ENCODE measurements at regions not wholly inside any gene's neighbourhood (a gene's known extent, or its start where the extent isn't known, plus 50 kb on each side); places are given as distances from the start of the nearest gene placed in this dataset.

- H2AFZ ChIP-seq (ENCODE audit: insufficient read depth, low read length, poor library complexity): no peak overlapping the region
- WGBS (ENCODE audit: extremely low coverage, insufficient coverage, insufficient read length): no CpG with 5 or more reads among the region's 6 CpGs
Observed at GRCh38 chr1:199096591-199096990, 457.8 kb downstream of the PTPRC start.

DNA sequence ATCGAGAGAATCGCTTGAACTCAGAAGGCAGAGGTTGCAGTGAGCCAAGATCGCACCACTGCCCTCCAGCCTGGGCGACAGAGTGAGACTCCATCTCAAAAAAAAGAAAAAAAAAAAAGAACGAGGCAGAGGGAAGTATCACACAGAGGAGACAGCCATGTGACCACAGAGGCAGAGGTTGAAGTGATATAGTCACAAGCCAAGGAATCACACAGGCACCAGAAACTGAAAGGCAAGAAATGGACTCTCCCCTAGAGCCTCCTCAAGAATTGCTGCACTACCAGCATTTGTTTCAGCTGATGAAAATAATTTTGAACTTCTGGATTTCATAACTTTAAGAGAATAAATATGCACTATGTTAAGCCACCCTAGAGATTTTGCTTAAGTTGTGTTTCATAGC lies 459.6 kb downstream of the PTPRC start:
- Histone ChIP-seq H2BK5ac (ENCODE audit: low read depth, low read length, poor library complexity) (no peak overlapping the region), H3K23ac (ENCODE audit: low read length) (no peak overlapping the region), H4K12ac (ENCODE audit: low read depth, low read length) (no peak overlapping the region), H3K4ac (ENCODE audit: low read depth, low read length) (no peak overlapping the region), H3K4me2 (ENCODE audit: low read length) (no peak overlapping the region), H3K79me2 (ENCODE audit: control insufficient read depth, insufficient read depth, low read length, poor library complexity) (no peaks in the 10 kb centered on the region), H3K79me1 (ENCODE audit: low read length) (no peaks in the 10 kb centered on the region), H3K9me3 (ENCODE audit: insufficient read depth, low read depth, low read length) (peaks cover 2% of the 10 kb centered on the region), H2AFZ (ENCODE audit: insufficient read depth, low read length, poor library complexity) (no peak overlapping the region), H2BK120ac (ENCODE audit: insufficient read depth, low read length, poor library complexity) (no peak overlapping the region), H3K4me1 (ENCODE audit: control insufficient read depth in 1 of 2, insufficient read depth in 2 of 2, low read length in 2 of 2) (no peaks in the 10 kb centered on the region), H2BK12ac (ENCODE audit: low read length) (no peak overlapping the region), H2AK5ac (ENCODE audit: low read length) (no peak overlapping the region), H4K91ac (ENCODE audit: low read depth, low read length) (no peak overlapping the region), H3K36me3 (ENCODE audit: control insufficient read depth in 1 of 2, insufficient read depth in 2 of 2, low read length in 2 of 2) (no peaks in the 10 kb centered on the region), H3K27ac (ENCODE audit: low read depth, low read length) (no peak overlapping the region), H4K8ac (ENCODE audit: low read depth, low read length) (no peak overlapping the region), H3K18ac (ENCODE audit: low read length) (no peak overlapping the region), H3K27me3 (ENCODE audit: insufficient read depth, low read length) (no peaks in the 10 kb centered on the region), H3K14ac (ENCODE audit: low read length) (no peak overlapping the region), H3K9ac (ENCODE audit: low read length) (no peak overlapping the region), H3K4me3 (ENCODE audit: low read depth, low read length) (no peak overlapping the region)
- no CpG with 5 or more reads among the region's 5 CpGs for WGBS (ENCODE audit: extremely low coverage, insufficient coverage, insufficient read length)
- DNase-seq: no peak

More at GRCh38 chr1:199096591-199096990, 457.8 kb downstream of the PTPRC start:
- Histone ChIP-seq H3K4me2 (ENCODE audit: low read length) (no peak overlapping the region), H3K9me3 (ENCODE audit: insufficient read depth, low read depth, low read length) (peaks cover 2% of the 10 kb centered on the region), H3K4me1 (ENCODE audit: control insufficient read depth in 1 of 2, insufficient read depth in 2 of 2, low read length in 2 of 2) (no peaks in the 10 kb centered on the region), H3K9ac (ENCODE audit: low read length) (no peak overlapping the region), H3K4me3 (ENCODE audit: low read depth, low read length) (no peak overlapping the region), H2BK120ac (ENCODE audit: insufficient read depth, low read length, poor library complexity) (no peak overlapping the region), H3K79me2 (ENCODE audit: control insufficient read depth, insufficient read depth, low read length, poor library complexity) (no peaks in the 10 kb centered on the region), H4K12ac (ENCODE audit: low read depth, low read length) (no peak overlapping the region), H4K91ac (ENCODE audit: low read depth, low read length) (no peak overlapping the region), H3K27ac (ENCODE audit: low read depth, low read length) (peak overlapping the region; percentile 12), H3K23ac (ENCODE audit: low read length) (no peak overlapping the region), H3K27me3 (ENCODE audit: insufficient read depth, low read length) (no peaks in the 10 kb centered on the region), H2BK12ac (ENCODE audit: low read length) (no peak overlapping the region), H3K36me3 (ENCODE audit: control insufficient read depth in 1 of 2, insufficient read depth in 2 of 2, low read length in 2 of 2) (no peaks in the 10 kb centered on the region), H4K8ac (ENCODE audit: low read depth, low read length) (no peak overlapping the region), H2AK5ac (ENCODE audit: low read length) (no peak overlapping the region), H2BK5ac (ENCODE audit: low read depth, low read length, poor library complexity) (no peak overlapping the region), H3K18ac (ENCODE audit: low read length) (no peak overlapping the region), H3K14ac (ENCODE audit: low read length) (no peak overlapping the region), H3K79me1 (ENCODE audit: low read length) (no peaks in the 10 kb centered on the region), H3K4ac (ENCODE audit: low read depth, low read length) (no peak overlapping the region)
- DNase-seq: peak; percentile 37 to 84

GRCh38 chr1:199101139-199101538 lies 462.3 kb downstream of the PTPRC start:
- no peak overlapping the region for H2BK120ac ChIP-seq (ENCODE audit: insufficient read depth, low read length, poor library complexity)
- no peak overlapping the region for H2AFZ ChIP-seq (ENCODE audit: insufficient read depth, low read length, poor library complexity)
- H4K8ac ChIP-seq (ENCODE audit: low read depth, low read length): no peak overlapping the region
- H3K9me3 ChIP-seq (ENCODE audit: insufficient read depth, low read depth, low read length): peaks cover 2% of the 10 kb centered on the region
- no peak overlapping the region for H2BK5ac ChIP-seq (ENCODE audit: low read depth, low read length, poor library complexity)
- no peak overlapping the region for H3K9ac ChIP-seq (ENCODE audit: low read length)
- WGBS (ENCODE audit: extremely low coverage, insufficient coverage, insufficient read length): no CpG with 5 or more reads among the region's 5 CpGs
- no peak overlapping the region for H2BK12ac ChIP-seq (ENCODE audit: low read length)
- H3K4me3 ChIP-seq (ENCODE audit: low read depth, low read length): no peak overlapping the region
- no peak overlapping the region for H3K23ac ChIP-seq (ENCODE audit: low read length)
- H3K18ac ChIP-seq (ENCODE audit: low read length): no peak overlapping the region
- no peak overlapping the region for H3K14ac ChIP-seq (ENCODE audit: low read length)
- no peak overlapping the region for H4K91ac ChIP-seq (ENCODE audit: low read depth, low read length)
- H3K27me3 ChIP-seq (ENCODE audit: insufficient read depth, low read length): no peaks in the 10 kb centered on the region
- H3K36me3 ChIP-seq (ENCODE audit: control insufficient read depth in 1 of 2, insufficient read depth in 2 of 2, low read length in 2 of 2): no peaks in the 10 kb centered on the region
- H3K79me1 ChIP-seq (ENCODE audit: low read length): no peaks in the 10 kb centered on the region
- DNase-seq: no peak
- no peak overlapping the region for H3K27ac ChIP-seq (ENCODE audit: low read depth, low read length)
- no peak overlapping the region for H3K4ac ChIP-seq (ENCODE audit: low read depth, low read length)
- H3K4me1 ChIP-seq (ENCODE audit: control insufficient read depth in 1 of 2, insufficient read depth in 2 of 2, low read length in 2 of 2): no peaks in the 10 kb centered on the region
- H4K12ac ChIP-seq (ENCODE audit: low read depth, low read length): no peak overlapping the region
- H2AK5ac ChIP-seq (ENCODE audit: low read length): no peak overlapping the region
- no peaks in the 10 kb centered on the region for H3K79me2 ChIP-seq (ENCODE audit: control insufficient read depth, insufficient read depth, low read length, poor library complexity)
- no peak overlapping the region for H3K4me2 ChIP-seq (ENCODE audit: low read length)

- H3K4ac ChIP-seq (ENCODE audit: low read depth, low read length): no peak overlapping the region
Observed at GRCh38 chr1:199101635-199102034, 462.8 kb downstream of the PTPRC start.

More at GRCh38 chr1:199101635-199102034, 462.8 kb downstream of the PTPRC start:
- Histone ChIP-seq H3K4me2 (ENCODE audit: low read length) (no peak overlapping the region), H2AFZ (ENCODE audit: insufficient read depth, low read length, poor library complexity) (no peak overlapping the region), H3K36me3 (ENCODE audit: control insufficient read depth in 1 of 2, insufficient read depth in 2 of 2, low read length in 2 of 2) (no peaks in the 10 kb centered on the region), H3K79me2 (ENCODE audit: control insufficient read depth, insufficient read depth, low read length, poor library complexity) (no peaks in the 10 kb centered on the region), H3K27ac (ENCODE audit: low read depth, low read length) (no peak overlapping the region), H2BK12ac (ENCODE audit: low read length) (no peak overlapping the region), H4K12ac (ENCODE audit: low read depth, low read length) (no peak overlapping the region), H3K14ac (ENCODE audit: low read length) (no peak overlapping the region), H3K18ac (ENCODE audit: low read length) (no peak overlapping the region), H4K91ac (ENCODE audit: low read depth, low read length) (no peak overlapping the region), H3K4me3 (ENCODE audit: low read depth, low read length) (no peak overlapping the region), H3K9ac (ENCODE audit: low read length) (no peak overlapping the region), H2BK120ac (ENCODE audit: insufficient read depth, low read length, poor library complexity) (no peak overlapping the region), H3K27me3 (ENCODE audit: insufficient read depth, low read length) (no peaks in the 10 kb centered on the region), H2AK5ac (ENCODE audit: low read length) (no peak overlapping the region), H2BK5ac (ENCODE audit: low read depth, low read length, poor library complexity) (no peak overlapping the region), H3K4me1 (ENCODE audit: control insufficient read depth in 1 of 2, insufficient read depth in 2 of 2, low read length in 2 of 2) (no peaks in the 10 kb centered on the region), H3K79me1 (ENCODE audit: low read length) (no peaks in the 10 kb centered on the region), H3K23ac (ENCODE audit: low read length) (no peak overlapping the region), H3K9me3 (ENCODE audit: insufficient read depth, low read depth, low read length) (peaks cover 2% of the 10 kb centered on the region), H4K8ac (ENCODE audit: low read depth, low read length) (no peak overlapping the region)
- WGBS (ENCODE audit: extremely low coverage, insufficient coverage, insufficient read length): no CpG with 5 or more reads among the region's 3 CpGs
- DNase-seq: no peak

All from trophoblast cell (in vitro differentiated cells and primary cell).